NCI-H1105 treated with DMSO at 0.1 percent for 48 hours (cell line): ENCODE measurements at regions not wholly inside any gene's neighbourhood (a gene's known extent, or its start where the extent isn't known, plus 50 kb on each side); places are given as distances from the start of the nearest gene placed in this dataset.

Experiments
- DNase-seq: peaks from one replicate; lab custom pipeline; 2025; lab: John Stamatoyannopoulos, UW

GRCh38 chr11:11756718-11757117 lies 85.1 kb upstream of the USP47 start:
- DNase-seq: no peak

- no peak for DNase-seq
Observed at GRCh38 chr11:11755871-11756270, 85.9 kb upstream of the USP47 start.

- DNase-seq: no peak
Observed at GRCh38 chr11:11752679-11753078, 89.1 kb upstream of the USP47 start.

GRCh38 chr11:11750017-11750878 lies 91.5 kb upstream of the USP47 start:
- no peak for DNase-seq

- no peak for DNase-seq
Observed at GRCh38 chr11:11748706-11749365, 92.9 kb upstream of the USP47 start.

GRCh38 chr11:11747570-11747969 lies 94.2 kb upstream of the USP47 start:
- DNase-seq: no peak

GRCh38 chr11:11746449-11746848 lies 95.3 kb upstream of the USP47 start:
- no peak for DNase-seq

GRCh38 chr11:11743216-11743615 lies 98.6 kb upstream of the USP47 start:
- DNase-seq: no peak

- no peak for DNase-seq
Observed at GRCh38 chr11:11742486-11742885, 99.3 kb upstream of the USP47 start.

- no peak for DNase-seq
Observed at GRCh38 chr11:11740836-11741235, 100.9 kb upstream of the USP47 start.

- DNase-seq: no peak
Observed at GRCh38 chr11:11740073-11740702, 101.6 kb upstream of the USP47 start.

- no peak for DNase-seq
Observed at GRCh38 chr11:11738370-11738769, 103.4 kb upstream of the USP47 start.

GRCh38 chr11:11735586-11735985 lies 106.2 kb upstream of the USP47 start:
- no peak for DNase-seq

- DNase-seq: no peak
Observed at GRCh38 chr11:11733246-11733747, 108.5 kb upstream of the USP47 start.

- no peak for DNase-seq
Observed at GRCh38 chr11:11732116-11732515, 109.7 kb upstream of the USP47 start.

- DNase-seq: peak; percentile 95
Observed at GRCh38 chr11:11731311-11732083, 109.7 kb upstream of the GALNT18 start.

GRCh38 chr11:11728386-11728785 lies 106.6 kb upstream of the GALNT18 start:
- DNase-seq: no peak

- no peak for DNase-seq
Observed at GRCh38 chr11:11725438-11725837, 103.6 kb upstream of the GALNT18 start.

GRCh38 chr11:11724994-11725393 lies 103.2 kb upstream of the GALNT18 start:
- DNase-seq: no peak

- no peak for DNase-seq
Observed at GRCh38 chr11:11722861-11723260, 101.1 kb upstream of the GALNT18 start.

GRCh38 chr11:11722246-11722645 lies 100.4 kb upstream of the GALNT18 start:
- DNase-seq: no peak

GRCh38 chr11:11718511-11718910 lies 96.7 kb upstream of the GALNT18 start:
- no peak for DNase-seq
